OCI-M2 (cell line): ENCODE measurements at regions not wholly inside any gene's neighbourhood (a gene's known extent, or its start where the extent isn't known, plus 50 kb on each side); places are given as distances from the start of the nearest gene placed in this dataset.
"Not testable (repeated sequence)": the region's sequence is repeated elsewhere in the genome, so short reads cannot be mapped to it uniquely, and the experiment has no call there.

ENCODE experiments used
- DNase-seq: peaks from one replicate; lab custom pipeline; 2025; ENCODE audit not compliant: unreplicated experiment; lab: John Stamatoyannopoulos, UW

GRCh38 chr1:55812281-55812680, 597.1 kb upstream of the USP24 start:
- DNase-seq = no peak

GRCh38 chr1:55808263-55808662, 593.1 kb upstream of the USP24 start:
- DNase-seq = no peak

- DNase-seq = no peak
Measured at GRCh38 chr1:55803429-55803828, 588.3 kb upstream of the USP24 start.

DNA sequence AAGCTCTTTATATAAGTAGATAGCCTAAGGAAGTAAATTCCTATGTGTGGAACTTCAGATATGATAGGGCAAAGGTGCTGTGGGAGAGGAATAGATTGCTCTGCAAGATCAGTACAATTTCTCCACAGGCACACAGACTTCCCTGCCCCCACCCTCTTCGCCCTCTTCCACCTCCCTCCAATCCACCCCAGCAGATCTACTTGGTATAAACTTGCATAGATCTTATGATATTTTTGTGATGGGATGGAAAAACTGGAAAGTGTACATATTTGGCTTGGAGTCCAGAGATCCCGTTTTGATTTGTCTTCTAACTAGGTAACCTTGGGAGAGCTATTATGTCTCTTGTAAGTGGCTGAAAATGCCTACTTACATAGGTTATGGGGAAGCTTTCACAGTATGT, 586.3 kb upstream of the USP24 start:
- DNase-seq = no peak

DNA sequence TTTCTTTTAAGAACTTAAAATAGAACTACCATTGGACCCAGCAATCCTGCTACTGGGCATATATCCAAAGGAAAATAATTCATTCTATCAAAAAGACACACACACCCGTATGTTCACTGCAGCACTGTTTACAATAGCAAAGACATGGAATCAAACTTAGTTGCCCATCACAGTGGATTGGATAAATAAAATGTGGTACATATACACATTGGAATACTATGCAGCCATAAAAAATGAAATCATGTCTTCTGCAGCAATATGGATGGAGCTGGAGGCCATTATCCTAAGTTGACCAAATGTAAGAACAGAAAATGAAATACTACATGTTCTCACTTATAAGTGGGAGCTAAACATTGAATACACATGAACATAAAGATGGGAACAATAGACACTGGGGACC, 585.3 kb upstream of the USP24 start:
- no peak for DNase-seq

DNA sequence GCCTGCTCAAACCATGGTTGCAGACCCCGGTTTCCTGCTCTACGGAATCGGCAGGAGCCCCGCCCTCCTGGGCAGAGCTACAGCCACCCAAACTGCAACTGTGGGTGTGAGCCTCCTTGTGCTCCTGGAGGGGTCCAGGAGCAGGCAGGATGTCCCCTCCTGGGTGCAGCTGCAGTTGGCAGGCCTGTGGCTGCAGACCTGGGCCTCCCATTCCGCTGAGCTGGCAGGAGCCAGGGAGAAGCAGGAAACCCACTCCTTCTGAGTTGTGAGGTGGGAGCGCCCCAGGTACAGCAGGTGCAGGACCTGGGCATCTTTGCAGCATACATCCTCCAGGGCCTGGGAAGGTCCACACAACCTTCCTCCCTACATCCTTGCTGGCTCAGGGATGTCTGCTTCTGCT, 578.7 kb upstream of the USP24 start:
- DNase-seq = no peak

DNA sequence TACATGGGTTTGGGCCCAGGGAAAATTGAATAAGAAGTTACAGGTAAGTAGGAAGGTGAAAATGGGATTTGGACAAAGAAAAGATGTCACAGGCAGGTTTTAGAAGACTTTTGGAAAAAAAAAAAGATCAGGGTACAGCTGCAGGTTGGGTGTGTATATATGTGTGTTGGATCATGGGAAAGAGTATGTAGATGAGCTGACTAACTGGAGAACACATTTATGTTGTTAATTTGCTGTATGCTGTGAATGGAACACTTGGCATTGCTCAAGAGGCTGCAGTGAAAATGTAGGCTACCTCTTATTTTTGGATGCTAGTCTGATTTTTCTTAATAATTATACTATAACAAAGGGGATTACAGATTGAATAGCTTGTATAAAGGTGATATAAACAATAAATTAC, 577.7 kb upstream of the USP24 start:
- no peak for DNase-seq

GRCh38 chr1:55789466-55789865, 574.3 kb upstream of the USP24 start:
- no peak for DNase-seq

DNA sequence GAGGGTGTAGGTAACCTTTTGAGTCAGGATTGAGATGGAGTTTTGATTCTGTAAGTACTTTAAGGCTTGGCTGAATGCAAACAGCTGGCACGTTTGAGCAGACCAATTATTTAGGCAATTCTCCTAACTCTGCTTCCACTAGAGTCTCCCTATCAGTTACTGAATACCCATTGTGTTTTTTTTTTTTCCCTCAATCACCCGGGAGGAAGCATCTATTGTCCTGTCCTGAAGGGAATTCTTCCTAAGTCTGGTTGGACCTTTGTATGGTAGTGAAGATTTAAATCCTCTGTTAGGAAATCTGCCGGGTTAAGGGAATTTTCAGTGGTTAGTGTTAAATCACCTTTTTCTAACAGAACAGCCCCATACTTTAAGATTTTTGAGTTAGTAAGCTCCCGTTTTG, 571.2 kb upstream of the USP24 start:
- no peak for DNase-seq

DNA sequence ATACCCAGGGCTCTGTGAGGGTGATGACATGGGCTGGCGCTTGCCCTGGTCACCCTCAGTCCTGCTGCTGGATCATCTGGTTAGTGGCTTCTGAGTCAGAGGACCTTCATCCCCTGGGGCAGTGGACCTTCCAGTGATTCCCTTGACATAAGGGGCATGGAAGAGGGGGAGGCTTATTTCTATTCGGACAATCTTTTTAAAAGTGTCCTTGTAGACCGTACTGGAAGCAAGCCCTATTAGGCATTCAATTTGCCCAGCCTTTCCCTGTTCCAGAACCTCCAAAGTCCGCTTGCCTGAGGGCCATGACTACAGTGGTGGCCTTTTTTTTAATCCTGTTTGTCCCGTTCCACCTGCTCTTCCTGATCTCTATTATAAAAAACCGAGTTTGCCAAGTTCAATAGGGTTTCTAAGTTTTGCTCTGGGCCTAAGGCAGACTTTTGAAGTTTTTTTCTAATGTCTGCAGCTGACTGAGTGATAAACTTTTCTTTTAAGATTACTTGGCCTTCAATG, 569.8 kb upstream of the USP24 start:
- not testable (repeated sequence) for DNase-seq

DNA sequence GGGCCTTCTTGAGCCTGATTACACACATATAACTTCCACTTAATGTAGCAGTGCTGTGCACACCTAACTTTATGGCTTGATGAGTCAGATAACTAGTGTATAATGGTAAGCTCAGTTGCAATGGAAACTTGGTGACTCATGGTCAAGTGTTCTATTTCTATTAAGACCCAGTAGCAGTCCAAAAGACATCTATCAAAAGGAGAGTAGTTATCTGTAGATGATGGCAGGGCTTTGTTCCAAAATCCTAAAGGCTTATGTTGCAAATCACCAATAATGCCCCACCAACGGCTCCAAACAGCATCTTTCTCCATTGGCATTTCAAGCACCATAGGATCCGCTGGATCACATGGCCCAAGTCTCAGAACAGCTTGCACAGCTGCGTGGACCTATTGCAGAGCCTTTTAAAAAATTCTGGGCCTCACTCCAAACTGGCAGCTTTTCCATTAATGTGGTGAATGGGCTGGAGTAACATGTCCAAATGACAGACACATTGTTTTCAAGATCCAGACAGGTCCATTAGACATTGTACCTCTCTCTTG, 566.8 kb upstream of the USP24 start:
- DNase-seq = no peak

DNA sequence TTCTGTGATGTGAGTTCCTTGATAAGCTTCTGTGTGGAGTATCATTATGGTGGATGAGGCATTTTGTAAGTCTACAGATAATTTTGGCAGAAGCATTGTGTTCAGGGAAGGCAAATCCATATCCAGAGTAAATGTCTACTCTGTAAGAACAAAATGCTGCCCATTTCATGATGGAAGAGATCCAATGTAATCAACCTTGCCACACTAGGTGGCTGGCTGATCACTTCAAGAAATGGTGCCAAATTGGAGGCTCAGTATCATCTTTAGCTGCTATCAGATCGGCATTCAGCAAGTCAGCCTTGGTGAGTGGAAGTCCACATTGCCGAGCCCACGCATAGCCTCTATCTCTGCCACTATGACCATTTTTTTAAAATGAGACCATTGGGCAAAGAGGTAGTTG, 565.8 kb upstream of the USP24 start:
- no peak for DNase-seq

DNA sequence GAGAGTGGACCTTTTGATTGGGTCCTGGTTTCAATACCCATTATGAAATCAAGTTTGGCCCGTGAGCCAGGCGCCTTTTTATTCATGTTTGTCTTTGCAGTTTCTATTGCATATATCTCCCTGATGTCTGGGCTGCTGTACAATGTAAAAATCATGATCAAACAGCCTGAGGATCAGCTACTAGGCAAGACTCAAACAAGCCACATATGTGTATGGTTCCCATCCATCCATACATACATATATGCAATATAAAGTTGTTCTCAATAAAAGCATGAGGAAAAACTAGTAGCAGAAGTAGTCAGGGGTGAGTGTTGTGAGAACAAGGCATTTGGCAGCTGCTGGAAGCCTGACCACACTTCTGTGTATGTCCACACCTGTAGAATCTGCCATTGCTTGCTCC, 562.4 kb upstream of the USP24 start:
- DNase-seq = no peak

DNA sequence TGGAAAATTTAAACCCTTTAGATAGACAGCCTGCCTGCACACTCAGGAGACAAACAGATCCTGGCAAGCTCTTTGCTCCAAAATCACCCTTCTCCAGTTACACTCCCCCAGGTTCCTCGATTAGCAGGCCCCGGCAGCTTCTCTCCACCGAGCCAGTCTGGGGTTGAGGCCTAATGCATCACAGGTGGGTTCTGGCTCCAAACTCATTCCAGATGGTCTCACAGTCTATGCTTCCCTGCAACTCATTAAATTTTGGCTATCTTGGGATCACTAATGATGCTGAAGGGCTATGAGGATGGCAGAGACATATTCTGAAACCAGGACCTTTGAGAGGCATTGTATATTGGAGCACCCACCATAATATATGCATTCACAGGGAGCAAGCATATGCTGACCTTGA, 559.8 kb upstream of the USP24 start:
- no peak for DNase-seq

DNA sequence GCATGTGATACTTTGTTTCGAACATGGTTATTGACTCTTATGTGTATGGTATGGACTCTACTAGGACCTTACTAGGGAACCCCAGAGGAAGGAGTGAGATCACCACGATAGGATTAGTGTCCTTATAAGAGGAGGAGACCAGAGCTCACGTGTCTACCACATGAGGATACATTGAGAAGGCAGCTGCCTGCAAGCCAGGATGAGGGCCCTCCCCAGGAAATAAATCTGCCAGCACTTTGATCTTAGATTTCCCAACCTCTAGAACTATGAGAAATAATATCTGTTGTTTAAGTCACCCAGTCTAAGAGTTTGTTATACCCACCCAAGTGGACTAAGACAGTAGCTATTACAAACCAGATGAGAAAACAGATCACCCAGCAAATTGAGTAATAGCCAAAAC, 559.3 kb upstream of the USP24 start:
- no peak for DNase-seq

DNA sequence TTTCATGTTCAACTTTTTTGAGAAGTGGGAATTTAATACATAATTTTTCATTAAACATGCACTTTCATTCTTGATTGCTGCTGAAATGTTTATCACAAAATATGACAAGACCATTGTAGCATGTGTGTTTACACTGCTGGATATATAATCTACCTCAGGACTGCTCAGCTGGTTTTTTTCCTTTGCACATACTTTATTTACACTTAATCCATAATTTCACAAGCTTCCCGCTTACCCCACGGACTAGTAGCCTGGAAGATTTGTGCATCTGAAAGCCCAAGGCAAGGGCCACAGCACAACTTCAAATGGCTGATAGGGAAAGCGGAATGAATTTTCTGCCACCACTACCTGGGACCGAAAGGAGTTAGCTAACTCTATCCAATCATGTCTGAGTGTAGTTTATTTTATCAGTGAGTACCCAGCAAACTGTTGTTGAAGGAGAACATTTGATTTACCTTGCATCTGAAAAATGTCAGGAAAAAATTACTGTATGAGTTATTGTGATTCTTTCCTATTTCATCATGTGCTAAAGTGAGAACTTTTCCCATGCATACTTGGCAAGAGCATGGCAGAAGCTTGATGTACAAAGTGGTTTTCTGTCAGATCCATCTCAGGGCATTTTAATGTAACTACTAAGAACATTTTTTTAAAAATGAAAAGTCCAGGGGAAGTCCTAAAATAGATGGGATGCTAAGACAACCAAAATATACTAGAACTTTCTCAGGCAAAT, 558.2 kb upstream of the USP24 start:
- DNase-seq = no peak

GRCh38 chr1:55768327-55768952, 553.3 kb upstream of the USP24 start:
- no peak for DNase-seq

GRCh38 chr1:55767171-55767570, 552.0 kb upstream of the USP24 start:
- no peak for DNase-seq

DNA sequence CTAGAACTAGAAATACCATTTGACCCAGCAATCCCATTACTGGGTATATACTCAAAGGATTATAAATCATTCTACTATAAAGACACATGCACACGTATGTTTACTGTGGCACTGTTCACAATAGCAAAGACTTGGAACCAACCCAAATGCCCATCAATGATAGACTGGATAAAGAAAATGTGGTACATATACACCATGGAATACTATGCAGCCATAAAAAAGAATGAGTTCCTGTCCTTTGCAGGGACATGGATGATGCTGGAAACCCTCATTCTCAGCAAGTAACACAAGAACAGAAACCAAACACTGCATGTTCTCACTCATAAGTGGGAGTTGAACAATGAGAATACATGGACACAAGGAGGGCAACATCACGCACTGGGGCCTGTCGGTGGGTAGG, 550.3 kb upstream of the USP24 start:
- DNase-seq = not testable (repeated sequence)

- DNase-seq = no peak
Measured at GRCh38 chr1:55751776-55752175, 536.6 kb upstream of the USP24 start.

DNA sequence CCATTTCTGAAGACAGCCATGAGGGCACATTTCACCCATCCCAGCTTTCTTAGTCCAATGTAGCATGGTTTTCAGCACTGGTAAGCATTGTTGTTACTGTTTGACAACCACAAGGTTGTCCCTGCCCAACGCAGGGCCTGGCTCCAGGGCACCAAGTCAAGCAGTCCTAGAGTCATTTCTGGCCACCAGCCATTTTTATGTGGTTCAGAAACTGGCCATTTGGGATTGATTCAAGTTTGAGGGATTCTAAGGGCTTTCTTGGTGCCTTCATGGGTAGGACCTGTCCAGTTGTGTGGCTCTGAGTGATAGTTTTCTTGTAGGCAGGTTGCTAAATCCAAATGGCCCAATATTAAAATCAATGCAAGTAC, 535.4 kb upstream of the USP24 start:
- DNase-seq = no peak

DNA sequence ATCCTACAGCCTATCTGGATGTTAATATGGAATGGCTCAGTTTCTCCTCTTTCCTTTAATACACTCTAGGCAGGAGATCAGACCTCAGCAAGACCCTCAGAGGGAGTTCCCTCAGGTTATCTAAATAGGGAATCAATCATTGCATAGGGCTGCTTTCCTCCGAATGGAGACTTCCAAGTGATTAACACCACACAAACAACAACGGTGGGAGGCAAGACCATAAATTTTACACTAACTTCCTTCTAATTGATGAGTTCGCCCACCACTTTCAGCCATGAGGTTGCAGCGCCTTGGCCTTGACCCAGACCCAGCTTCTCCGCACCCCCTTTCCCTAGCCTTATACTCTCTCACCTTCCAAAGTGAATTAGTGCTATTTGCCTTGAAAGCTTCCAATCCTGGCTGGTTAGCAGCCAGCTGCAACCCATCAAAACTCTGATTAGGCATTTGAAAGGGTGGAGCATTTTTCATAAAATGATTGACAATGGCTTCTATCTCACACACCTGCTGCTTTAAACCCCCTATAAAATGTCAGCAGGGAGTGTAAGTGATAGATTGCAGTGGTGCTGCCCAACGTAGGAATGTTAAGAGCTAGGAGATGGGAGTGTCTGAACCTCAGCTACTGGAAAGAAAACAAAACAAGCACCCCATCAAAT, 534.9 kb upstream of the USP24 start:
- DNase-seq = no peak
